ENCODE measurements at regions not wholly inside any gene's neighbourhood (a gene's known extent, or its start where the extent isn't known, plus 50 kb on each side); places are given as distances from the start of the nearest gene placed in this dataset.

GRCh38 chr18:28407681-28408080 is 230.8 kb upstream of the CDH2 start:
- TF ChIP-seq EZH2phosphoT487 (IDR thresholded peaks at IDR 0.05; ENCODE audit: borderline replicate concordance, low read length) (no peak), CTCF (IDR thresholded peaks at IDR 0.05; ENCODE audit: low read depth, low read length, poor library complexity, severe bottlenecking) (no peak)

Data from DOHH2 (cell line).